H1 (cell line): ENCODE measurements at regions not wholly inside any gene's neighbourhood (a gene's known extent, or its start where the extent isn't known, plus 50 kb on each side); places are given as distances from the start of the nearest gene placed in this dataset.

ENCODE experiments used
- CTCF ChIA-PET: fragments of 300-600 bp; sonication (Branson Sonifier 250); formaldehyde crosslinking; loops from one replicate; lab custom pipeline; 2021; ENCODE audit not compliant: partially characterized antibody; lab: Charles Lee
- POLR2A ChIA-PET: fragments of 300-600 bp; sonication (Branson Sonifier 250); formaldehyde crosslinking; loops from one replicate; lab custom pipeline; 2021; ENCODE audit warnings: inconsistent platforms; ENCODE audit not compliant: partially characterized antibody; lab: Charles Lee
- DNase-seq, 2 experiments: peaks; one replicate each; pipeline versions ENCODE4 v3.0.0 to v3.0.0-alpha.2; 2010 to 2022; ENCODE audit warnings: low spot score in 2 of 2, low read depth in 1 of 2, mixed read lengths in 1 of 2
- FAIRE-seq: peaks from 2 replicates; lab custom pipeline; 2011; peaks lifted over from hg19 to GRCh38; lab: Jason Lieb, UNC
- H2AFZ ChIP-seq: 2 replicates; pipeline ENCODE4 v1.8.1; 2012; ENCODE audit warnings: low read length, inconsistent platforms
- H2AK5ac ChIP-seq: 2 replicates; pipeline ENCODE4 v1.6.1; 2013; ENCODE audit warnings: low read depth, low read length
- H2BK120ac ChIP-seq: replicated peaks from 2 replicates; pipeline ENCODE3; 2013; ENCODE audit warnings: low read depth, low read length, inconsistent platforms
- H2BK12ac ChIP-seq: 2 replicates; pipeline ENCODE4 v1.6.1; 2013; ENCODE audit warnings: low read depth, low read length
- H2BK15ac ChIP-seq: 2 replicates; pipeline ENCODE4 v1.6.1; 2013; ENCODE audit warnings: low read length
- H2BK20ac ChIP-seq: 2 replicates; pipeline ENCODE4 v1.6.1; 2013; ENCODE audit warnings: low read length
- H2BK5ac ChIP-seq: 2 replicates; pipeline ENCODE4 v1.6.1; 2013; ENCODE audit warnings: low read depth, low read length
- H3K14ac ChIP-seq: 2 replicates; pipeline ENCODE4 v1.6.1; 2013; ENCODE audit warnings: inconsistent platforms; ENCODE audit not compliant: insufficient read length
- H3K18ac ChIP-seq: 2 replicates; pipeline ENCODE4 v1.6.1; 2013; ENCODE audit warnings: low read length; ENCODE audit errors: extremely low read depth
- H3K23ac ChIP-seq: 2 replicates; pipeline ENCODE4 v1.6.1; 2013; ENCODE audit warnings: inconsistent platforms; ENCODE audit not compliant: insufficient read length
- H3K23me2 ChIP-seq: 2 replicates; pipeline ENCODE4 v1.6.1; 2013; ENCODE audit warnings: low read depth, low read length
- H3K27ac ChIP-seq: 2 replicates; pipeline ENCODE4 v1.6.1; 2011; ENCODE audit warnings: low read depth, low read length, inconsistent platforms
- H3K27me3 ChIP-seq, 4 experiments: replicated peaks in 1 of 4; 1 replicate in 1 of 4; 2 replicates in 3 of 4; pipeline versions ENCODE4 v1.6.1 to v1.8.1; 2011 to 2013; ENCODE audit warnings: low read length in 3 of 4, mild to moderate bottlenecking in 3 of 4, inconsistent platforms in 2 of 4, mixed read lengths in 2 of 4, moderate library complexity in 1 of 4; ENCODE audit not compliant: control insufficient read depth in 3 of 4, insufficient read depth in 3 of 4; ENCODE audit errors: extremely low read depth in 1 of 4
- H3K36me3 ChIP-seq, 4 experiments: 2 replicates each; pipeline versions ENCODE4 v1.6.1 to v1.8.1; 2011 to 2013; ENCODE audit warnings: mild to moderate bottlenecking in 4 of 4, low read length in 3 of 4, moderate library complexity in 2 of 4, control low read depth in 1 of 4, inconsistent platforms in 1 of 4; ENCODE audit not compliant: insufficient read depth in 4 of 4, control insufficient read depth in 2 of 4
- H3K4ac ChIP-seq: replicated peaks from 2 replicates; pipeline ENCODE3; 2013; ENCODE audit warnings: low read length, low read depth, mixed read lengths, inconsistent platforms; ENCODE audit not compliant: insufficient read length
- H3K4me1 ChIP-seq, 4 experiments: replicated peaks in 1 of 4; 1 replicate in 1 of 4; 2 replicates in 3 of 4; pipeline versions ENCODE4 v1.6.1 to v1.8.1; 2011 to 2013; ENCODE audit warnings: low read length in 3 of 4, inconsistent platforms in 2 of 4, mixed read lengths in 1 of 4; ENCODE audit not compliant: insufficient read depth in 4 of 4, control insufficient read depth in 3 of 4
- H3K4me2 ChIP-seq, 2 experiments: 2 replicates each; pipeline versions ENCODE4 v1.6.1 to v1.8.1; 2011 to 2013; ENCODE audit warnings: low read depth in 2 of 2, low read length in 2 of 2, control low read depth in 1 of 2, inconsistent platforms in 1 of 2, mild to moderate bottlenecking in 1 of 2; ENCODE audit not compliant: insufficient read depth in 1 of 2
- H3K4me3 ChIP-seq, 4 experiments: fragments of 200-600, 300-600 bp in 1 of 4; sonication (generic), shearing (Covaris generic), sonication (Bioruptor Twin) in 1 of 4; 2 replicates each; pipeline versions ENCODE4 v1.5.1 to v1.8.1; 2011 to 2016; ENCODE audit warnings: low read length in 4 of 4, low read depth in 3 of 4, control low read depth in 2 of 4, inconsistent platforms in 2 of 4, mild to moderate bottlenecking in 2 of 4, mixed read lengths in 1 of 4, moderate library complexity in 1 of 4; ENCODE audit not compliant: insufficient read depth in 2 of 4; ENCODE audit errors: extremely low read depth in 1 of 4
- H3K56ac ChIP-seq: replicated peaks from 2 replicates; pipeline ENCODE3; 2013; ENCODE audit warnings: low read depth, mild to moderate bottlenecking, mixed read lengths, low read length, inconsistent platforms; ENCODE audit not compliant: insufficient read length
- H3K79me1 ChIP-seq: 2 replicates; pipeline ENCODE4 v1.6.1; 2013; ENCODE audit warnings: low read depth, low read length, control low read depth
- H3K79me2 ChIP-seq, 2 experiments: 2 replicates each; pipeline versions ENCODE4 v1.6.1 to v1.8.1; 2012 to 2013; ENCODE audit warnings: low read length in 2 of 2, mild to moderate bottlenecking in 2 of 2, inconsistent platforms in 1 of 2; ENCODE audit not compliant: insufficient read depth in 2 of 2, control insufficient read depth in 1 of 2
- H3K9ac ChIP-seq, 4 experiments: replicated peaks in 1 of 4; 1 replicate in 1 of 4; 2 replicates in 3 of 4; pipeline versions ENCODE4 v1.6.1 to v1.8.1; 2011 to 2013; ENCODE audit warnings: low read depth in 3 of 4, low read length in 3 of 4, control low read depth in 2 of 4, mild to moderate bottlenecking in 2 of 4, moderate library complexity in 2 of 4, inconsistent platforms in 1 of 4; ENCODE audit errors: extremely low read depth in 1 of 4
- H3K9me3 ChIP-seq, 2 experiments: 2 replicates each; pipeline versions ENCODE4 v1.6.1 to v1.8.1; 2012 to 2013; ENCODE audit warnings: mild to moderate bottlenecking in 2 of 2, moderate library complexity in 2 of 2, control low read depth in 1 of 2, inconsistent platforms in 1 of 2, low read depth in 1 of 2, low read length in 1 of 2, mixed read lengths in 1 of 2; ENCODE audit not compliant: insufficient read depth in 2 of 2
- H4K20me1 ChIP-seq, 2 experiments: replicated peaks in 1 of 2; 2 replicates each; pipeline versions ENCODE3 to v1.8.1; 2011 to 2013; ENCODE audit warnings: inconsistent platforms in 2 of 2, low read length in 2 of 2, mild to moderate bottlenecking in 1 of 2; ENCODE audit not compliant: insufficient read depth in 2 of 2, control insufficient read depth in 1 of 2
- H4K5ac ChIP-seq: 2 replicates; pipeline ENCODE4 v1.6.1; 2013; ENCODE audit warnings: low read length, low read depth, mixed read lengths, inconsistent platforms; ENCODE audit not compliant: insufficient read length
- H4K8ac ChIP-seq: 2 replicates; pipeline ENCODE4 v1.8.0; 2013; ENCODE audit warnings: mild to moderate bottlenecking, moderate library complexity, low read length, inconsistent platforms; ENCODE audit not compliant: insufficient read depth; ENCODE audit errors: extremely low read depth
- H4K91ac ChIP-seq: replicated peaks from 2 replicates; pipeline ENCODE3; 2013; ENCODE audit warnings: low read length, mixed read lengths, inconsistent platforms; ENCODE audit not compliant: insufficient read length
- CHD7 ChIP-seq: fragments of 300-600 bp; sonication (generic); IDR thresholded peaks from 2 replicates; pipeline ENCODE4 v1.7.1; 2012; ENCODE audit warnings: low read length, moderate library complexity, mild to moderate bottlenecking, inconsistent platforms; ENCODE audit not compliant: insufficient replicate concordance

GRCh38 chr13:79851318-79851717, 370.4 kb downstream of the NDFIP2 start:
- POLR2A ChIA-PET = interaction anchor here (0.6 kb wide), 1 partner anchor 367 kb away, joined by 3 read pairs; no protein-coding TSS in a partner anchor
- Histone ChIP-seq H4K20me1 (no peaks in the 10 kb centered on the region), H2BK12ac (no peak overlapping the region), H3K79me1 (no peaks in the 10 kb centered on the region), H4K5ac (no peak overlapping the region), H3K27ac (no peak overlapping the region), H3K23ac (no peak overlapping the region), H2AK5ac (no peak overlapping the region), H3K4me2 (no peak overlapping the region), H3K4me3 (no peak overlapping the region), H3K4me1 (no peaks in the 10 kb centered on the region; a peak in 1 of 7 replicates), H2BK120ac (no peak overlapping the region), H3K23me2 (no peaks in the 10 kb centered on the region; the same call in 1 of the 2 replicates), H2BK15ac (no peak overlapping the region), H3K9me3 (no peaks in the 10 kb centered on the region), H3K14ac (no peak overlapping the region), H2BK5ac (no peak overlapping the region), H2BK20ac (no peak overlapping the region), H3K4ac (no peak overlapping the region), H3K27me3 (no peaks in the 10 kb centered on the region), H4K8ac (no peak overlapping the region), H2AFZ (no peak overlapping the region), H3K18ac (no peak overlapping the region), H3K56ac (no peak overlapping the region), H3K36me3 (no peaks in the 10 kb centered on the region), H3K79me2 (no peaks in the 10 kb centered on the region), H4K91ac (no peak overlapping the region), H3K9ac (no peak overlapping the region)
- CTCF ChIA-PET = interaction anchor here (0.8 kb wide), 1 partner anchor 43 kb away, joined by 3 read pairs; no protein-coding TSS in a partner anchor
- FAIRE-seq = no peak
- DNase-seq = no peak
- no peak for TF ChIP-seq CHD7
